Natural killer cell (primary cell): ENCODE measurements at regions not wholly inside any gene's neighbourhood (a gene's known extent, or its start where the extent isn't known, plus 50 kb on each side); places are given as distances from the start of the nearest gene placed in this dataset.

Source experiments
- ATAC-seq, 3 donors: fragments of 150-1000 bp in 2 of 3; fragments of 200-7000 bp in 1 of 3; cut with Tn5 transposase; 1 replicate in 1 of 3; 2 replicates in 2 of 3; pipeline ENCODE4 v1.10.0; 2021; ENCODE audit warnings: mild to moderate bottlenecking in 2 of 3, moderate library complexity in 2 of 3
- DNase-seq, 2 donors: peaks; one replicate each; pipeline versions ENCODE4 v3.0.0 to v3.0.0-alpha.2; 2013 to 2021; ENCODE audit warnings: mixed read lengths in 1 of 2
- H3K27ac ChIP-seq: one replicate; pipeline ENCODE4 v1.5.1; 2013; ENCODE audit warnings: mild to moderate bottlenecking, low read length
- H3K27me3 ChIP-seq: one replicate; pipeline ENCODE4 v1.6.1; 2013; ENCODE audit warnings: low read length; ENCODE audit not compliant: control insufficient read depth, insufficient read depth
- H3K36me3 ChIP-seq: one replicate; pipeline ENCODE4 v1.6.1; 2013; ENCODE audit warnings: low read length; ENCODE audit not compliant: control insufficient read depth, insufficient read depth
- H3K4me1 ChIP-seq: one replicate; pipeline ENCODE4 v1.6.1; 2013; ENCODE audit warnings: low read length; ENCODE audit not compliant: control insufficient read depth, insufficient read depth
- H3K4me3 ChIP-seq: one replicate; pipeline ENCODE4 v1.5.1; 2013; ENCODE audit warnings: low read length
- H3K9me3 ChIP-seq: one replicate; pipeline ENCODE4 v1.6.1; 2013; ENCODE audit warnings: low read length; ENCODE audit not compliant: control insufficient read depth, insufficient read depth
- H3K27ac Mint-ChIP-seq, 2 donors: one replicate each; pipeline ENCODE4 v1.8.0; 2022; ENCODE audit warnings: mild to moderate bottlenecking in 2 of 2, mixed read lengths in 2 of 2, moderate library complexity in 1 of 2
- H3K27me3 Mint-ChIP-seq, 2 donors: one replicate each; pipeline ENCODE4 v1.8.0; 2022; ENCODE audit warnings: low read depth in 2 of 2, mixed read lengths in 2 of 2
- H3K36me3 Mint-ChIP-seq: one replicate; pipeline ENCODE4 v1.8.0; 2022; ENCODE audit warnings: mixed read lengths
- H3K4me1 Mint-ChIP-seq, 2 donors: one replicate each; pipeline ENCODE4 v1.8.0; 2022; ENCODE audit warnings: mixed read lengths in 2 of 2
- H3K4me3 Mint-ChIP-seq: one replicate; pipeline ENCODE4 v1.8.0; 2022; ENCODE audit warnings: mild to moderate bottlenecking, moderate library complexity, mixed read lengths
- H3K9me3 Mint-ChIP-seq, 2 donors: one replicate each; pipeline ENCODE4 v1.8.0; 2022; ENCODE audit warnings: mixed read lengths in 2 of 2
- CTCF ChIP-seq: fragments of 200-600 bp; IDR thresholded peaks from one replicate; pipeline ENCODE4 v1.8.0; 2022; ENCODE audit warnings: antibody characterized with exemption
- WGBS: methylation state at CpG from one replicate; pipeline ENCODE4 v1.1.7; 2013; ENCODE audit warnings: missing lambda C conversion rate; ENCODE audit not compliant: insufficient coverage; 5-methylcytosine and 5-hydroxymethylcytosine counted together
- intact Hi-C: fragments of 100-400 bp; cut with micrococcal nuclease; formaldehyde crosslinking; loops from one replicate; pipeline ENCODE4 v1.14.2; 2022

- no peak overlapping the region for H3K27ac Mint-ChIP-seq
- no peak for DNase-seq
- H3K36me3 Mint-ChIP-seq: no peaks in the 10 kb centered on the region
- no peak overlapping the region for H3K4me3 Mint-ChIP-seq
- H3K9me3 ChIP-seq: no peaks in the 10 kb centered on the region
- peaks cover 0 to 2% of the 10 kb centered on the region in 2 donors for H3K9me3 Mint-ChIP-seq
- H3K4me3 ChIP-seq: no peak overlapping the region
- no peaks in the 10 kb centered on the region for H3K27me3 ChIP-seq
- 63% methylated on average over 3 of the region's 4 CpGs for WGBS
- no peak for ATAC-seq
- no peak for TF ChIP-seq CTCF
- H3K4me1 Mint-ChIP-seq: no peaks in the 10 kb centered on the region
- intact Hi-C loops: no loop called here
- no peaks in the 10 kb centered on the region for H3K4me1 ChIP-seq
- peaks cover 6 to 8% of the 10 kb centered on the region in 2 donors for H3K27me3 Mint-ChIP-seq
- no peaks in the 10 kb centered on the region for H3K36me3 ChIP-seq
- H3K27ac ChIP-seq: no peak overlapping the region
These were observed 127.5 kb upstream of the OTUD4 start for GRCh38 chr4:145307763-145308430.

GRCh38 chr4:145307120-145307519, 126.7 kb upstream of the OTUD4 start:
- peaks cover 6 to 10% of the 10 kb centered on the region in 2 donors for H3K27me3 Mint-ChIP-seq

GRCh38 chr4:145302725-145303124, 122.3 kb upstream of the OTUD4 start:
- Histone ChIP-seq H3K36me3 (no peaks in the 10 kb centered on the region), H3K9me3 (no peaks in the 10 kb centered on the region), H3K27ac (no peak overlapping the region), H3K4me1 (no peaks in the 10 kb centered on the region), H3K4me3 (no peak overlapping the region), H3K27me3 (no peaks in the 10 kb centered on the region)
- Mint-ChIP-seq H3K27me3 (peaks cover 0 to 5% of the 10 kb centered on the region in 2 donors), H3K9me3 (peaks cover 0 to 2% of the 10 kb centered on the region in 2 donors), H3K27ac (no peak overlapping the region), H3K4me1 (no peaks in the 10 kb centered on the region), H3K4me3 (no peak overlapping the region), H3K36me3 (no peaks in the 10 kb centered on the region)
- no peak for TF ChIP-seq CTCF
- ATAC-seq (no peak), DNase-seq (no peak)
- intact Hi-C loops: no loop called here
- WGBS: 80% methylated on average over 3 of the region's 3 CpGs

More at GRCh38 chr4:145307120-145307519, 126.7 kb upstream of the OTUD4 start:
- DNase-seq (no peak), ATAC-seq (no peak)
- TF ChIP-seq CTCF: no peak
- Mint-ChIP-seq H3K4me1 (no peaks in the 10 kb centered on the region), H3K9me3 (peaks cover 0 to 2% of the 10 kb centered on the region in 2 donors), H3K4me3 (no peak overlapping the region), H3K36me3 (no peaks in the 10 kb centered on the region), H3K27ac (no peak overlapping the region)
- intact Hi-C loops: no loop called here
- no peaks in the 10 kb centered on the region for H3K36me3 ChIP-seq
- H3K9me3 ChIP-seq: no peaks in the 10 kb centered on the region
- H3K4me3 ChIP-seq: no peak overlapping the region
- no peaks in the 10 kb centered on the region for H3K4me1 ChIP-seq
- no peaks in the 10 kb centered on the region for H3K27me3 ChIP-seq
- 59% methylated on average over 1 of the region's 1 CpG for WGBS
- no peak overlapping the region for H3K27ac ChIP-seq
